IMR-90 (cell line): ENCODE measurements at regions not wholly inside any gene's neighbourhood (a gene's known extent, or its start where the extent isn't known, plus 50 kb on each side); places are given as distances from the start of the nearest gene placed in this dataset.

Experiments
- ATAC-seq: fragments of 200-7000 bp; cut with Tn5 transposase; 2 replicates; pipeline ENCODE4 v1.9.1; 2020; ENCODE audit warnings: low read depth, mild to moderate bottlenecking, moderate library complexity
- BruUV-seq: library from RNA; stranded (reverse); fragments of 400-500 nt; replicated peaks from 2 replicates; lab custom pipeline; 2021; lab: Mats Ljungman, UMichigan
- CTCF ChIA-PET: fragments of 300-600 bp; formaldehyde crosslinking; extraction: SDS; loops from one replicate; lab custom pipeline; 2021; ENCODE audit warnings: antibody characterized with exemption; lab: Yijun Ruan, JAX
- POLR2A ChIA-PET: fragments of 300-600 bp; sonication (Branson Sonifier 250); formaldehyde crosslinking; loops from one replicate; lab custom pipeline; 2022; ENCODE audit warnings: antibody characterized with exemption; ENCODE audit not compliant: unreplicated experiment; lab: Charles Lee
- DNase-seq: peaks from one replicate; pipeline ENCODE4 v3.0.0; 2013
- H2AFZ ChIP-seq: replicated peaks from 2 replicates; pipeline ENCODE3; 2013; ENCODE audit warnings: low read length, mild to moderate bottlenecking; ENCODE audit not compliant: poor library complexity
- H2AK5ac ChIP-seq: 2 replicates; pipeline ENCODE4 v1.6.1; 2013; ENCODE audit warnings: low read depth, low read length, inconsistent platforms
- H2AK9ac ChIP-seq: replicated peaks from 2 replicates; pipeline ENCODE3; 2013; ENCODE audit warnings: mild to moderate bottlenecking, low read depth, low read length, moderate library complexity; ENCODE audit not compliant: poor library complexity
- H2BK120ac ChIP-seq: 2 replicates; pipeline ENCODE4 v1.6.1; 2013; ENCODE audit warnings: low read depth, low read length, inconsistent platforms
- H2BK15ac ChIP-seq: 3 replicates; pipeline ENCODE4 v1.6.1; 2013; ENCODE audit warnings: low read depth, low read length, inconsistent platforms
- H2BK20ac ChIP-seq: 2 replicates; pipeline ENCODE4 v1.6.1; 2013; ENCODE audit warnings: low read depth, mild to moderate bottlenecking, inconsistent platforms, low read length, moderate library complexity
- H2BK5ac ChIP-seq: 2 replicates; pipeline ENCODE4 v1.6.1; 2013; ENCODE audit warnings: mild to moderate bottlenecking, low read depth, low read length, inconsistent platforms; ENCODE audit not compliant: poor library complexity, severe bottlenecking
- H3K14ac ChIP-seq: replicated peaks from 2 replicates; pipeline ENCODE4 v1.6.1; 2013; ENCODE audit warnings: low read depth, low read length, inconsistent platforms
- H3K18ac ChIP-seq: 2 replicates; pipeline ENCODE4 v1.6.1; 2013; ENCODE audit warnings: low read depth, low read length, control low read depth
- H3K23ac ChIP-seq: 2 replicates; pipeline ENCODE4 v1.6.1; 2013; ENCODE audit warnings: low read depth, low read length, inconsistent platforms
- H3K27ac ChIP-seq: 2 replicates; pipeline ENCODE4 v1.5.1; 2013; ENCODE audit warnings: mild to moderate bottlenecking, control low read depth, low read length; ENCODE audit not compliant: insufficient read depth
- H3K27me3 ChIP-seq: 2 replicates; pipeline ENCODE4 v1.6.1; 2013; ENCODE audit warnings: low read length; ENCODE audit not compliant: control insufficient read depth, insufficient read depth
- H3K36me3 ChIP-seq: 2 replicates; pipeline ENCODE4 v1.6.1; 2013; ENCODE audit warnings: low read length, mixed read lengths; ENCODE audit not compliant: control insufficient read depth, insufficient read depth
- H3K4ac ChIP-seq: 2 replicates; pipeline ENCODE4 v1.6.1; 2013; ENCODE audit warnings: low read depth, low read length, inconsistent platforms
- H3K4me1 ChIP-seq: 2 replicates; pipeline ENCODE4 v1.6.1; 2013; ENCODE audit warnings: low read length, mixed read lengths; ENCODE audit not compliant: control insufficient read depth, insufficient read depth
- H3K4me2 ChIP-seq: 2 replicates; pipeline ENCODE4 v1.6.1; 2013; ENCODE audit warnings: low read depth, mild to moderate bottlenecking, control low read depth, low read length, moderate library complexity
- H3K4me3 ChIP-seq: 2 replicates; pipeline ENCODE4 v1.5.1; 2013; ENCODE audit warnings: low read depth, mild to moderate bottlenecking, control low read depth, low read length, moderate library complexity; ENCODE audit not compliant: insufficient read depth
- H3K56ac ChIP-seq: 2 replicates; pipeline ENCODE4 v1.6.1; 2013; ENCODE audit warnings: low read length, inconsistent platforms; ENCODE audit not compliant: insufficient read depth; ENCODE audit errors: extremely low read depth
- H3K79me1 ChIP-seq, 2 experiments: 2 replicates each; pipeline ENCODE4 v1.6.1; 2013; ENCODE audit warnings: low read length in 2 of 2, inconsistent platforms in 1 of 2, low read depth in 1 of 2
- H3K9ac ChIP-seq: 2 replicates; pipeline ENCODE4 v1.6.1; 2013; ENCODE audit warnings: low read depth, low read length, control low read depth
- H3K9me1 ChIP-seq: 2 replicates; pipeline ENCODE4 v1.6.1; 2013; ENCODE audit warnings: low read length, inconsistent platforms; ENCODE audit not compliant: insufficient read depth
- H3K9me3 ChIP-seq: 2 replicates; pipeline ENCODE4 v1.6.1; 2013; ENCODE audit warnings: low read length; ENCODE audit not compliant: control insufficient read depth, insufficient read depth
- H4K20me1 ChIP-seq: 2 replicates; pipeline ENCODE4 v1.6.1; 2013; ENCODE audit warnings: low read length, inconsistent platforms; ENCODE audit not compliant: insufficient read depth
- H4K5ac ChIP-seq: 2 replicates; pipeline ENCODE4 v1.6.1; 2013; ENCODE audit warnings: mild to moderate bottlenecking, low read depth, low read length, control low read depth
- H4K8ac ChIP-seq, 2 experiments: 2 replicates each; pipeline ENCODE4 v1.6.1; 2013; ENCODE audit warnings: low read depth in 2 of 2, low read length in 2 of 2, control low read depth in 1 of 2, inconsistent platforms in 1 of 2
- H4K91ac ChIP-seq: 2 replicates; pipeline ENCODE4 v1.6.1; 2013; ENCODE audit warnings: low read depth, low read length, inconsistent platforms; ENCODE audit not compliant: insufficient read depth
- BHLHE40 ChIP-seq: fragments of 150-350 bp; IDR thresholded peaks from 2 replicates; pipeline ENCODE4 v1.6.1; 2016; ENCODE audit warnings: mild to moderate bottlenecking, low read depth, low read length
- CEBPB ChIP-seq: IDR thresholded peaks from 2 replicates; pipeline ENCODE4 v1.6.1; 2012; ENCODE audit warnings: low read depth, low read length, improper control_type of control experiment
- ELK1 ChIP-seq: fragments of 150-350 bp; IDR thresholded peaks from 2 replicates; pipeline ENCODE4 v1.6.1; 2016; ENCODE audit warnings: low read depth, mild to moderate bottlenecking, low read length, moderate library complexity, borderline replicate concordance
- WGBS, 2 experiments: methylation state at CpG; one replicate each; pipeline versions ENCODE4 v1.1.5 to v1.1.7; 2013; ENCODE audit warnings: missing lambda C conversion rate in 2 of 2; ENCODE audit not compliant: insufficient read length in 1 of 2; ENCODE audit errors: extremely low coverage in 2 of 2; 5-methylcytosine and 5-hydroxymethylcytosine counted together
- dilution Hi-C: fragments of 300-500 bp; cut with HindIII; formaldehyde crosslinking; loops from one replicate; pipeline ENCODE4 v1.14.3; 2018; ENCODE audit warnings: low sequenced_read_pairs; ENCODE audit not compliant: unreplicated experiment
- in situ Hi-C: fragments of 300-500 bp; cut with MboI; formaldehyde crosslinking; loops from 3 replicates; pipeline ENCODE4 v1.14.3; 2019; ENCODE audit warnings: low sequenced_read_pairs, inconsistent platforms, mixed read lengths
- intact Hi-C: fragments of 100-400 bp; cut with micrococcal nuclease; formaldehyde crosslinking; loops from 2 replicates; pipeline ENCODE4 v1.10.0; 2022

- dilution Hi-C loops: no loop called here
- WGBS, 2 experiments: no CpG with 5 or more reads among the region's 4 CpGs
- POLR2A ChIA-PET: interaction anchor here (0.6 kb wide), 1 partner anchor 359 kb away, joined by 3 read pairs; no protein-coding TSS in a partner anchor
Measured at GRCh38 chr5:125140220-125140619, 393.8 kb upstream of the ZNF608 start.

More at GRCh38 chr5:125140220-125140619, 393.8 kb upstream of the ZNF608 start:
- peaks cover 2% of the 10 kb centered on the region; the same call in 1 of the 2 replicates for H3K9me1 ChIP-seq
- peak; percentile 45 for DNase-seq
- no peak overlapping the region for H3K56ac ChIP-seq
- no peak overlapping the region for H2AK5ac ChIP-seq
- TF ChIP-seq CEBPB (peak; percentile 43; the same call in 1 of the 2 replicates), BHLHE40 (no peak), ELK1 (no peak)
- H4K91ac ChIP-seq: 0 out of 2 replicates have a peak overlapping the region, but pooled peaks have one; percentile 38
- peak overlapping the region; percentile 12; the same call in 1 of the 3 replicates for H2BK15ac ChIP-seq
- no TSS peak for BruUV-seq
- no peak overlapping the region for H3K4me3 ChIP-seq
- peaks cover 2% of the 10 kb centered on the region for H3K4me1 ChIP-seq
- H2BK20ac ChIP-seq: peak overlapping the region; percentile 88
- H3K79me1 ChIP-seq: no peaks in the 10 kb centered on the region
- peak overlapping the region; percentile 79; the same call in 1 of the 2 replicates for H2BK120ac ChIP-seq
- intact Hi-C loops (no loop called here), in situ Hi-C loops (no loop called here)
- H4K20me1 ChIP-seq: no peaks in the 10 kb centered on the region
- peak overlapping the region; percentile 87 for H4K5ac ChIP-seq
- H3K9me3 ChIP-seq: no peaks in the 10 kb centered on the region
- H2AFZ ChIP-seq: no peak overlapping the region
- H3K4me2 ChIP-seq: peak overlapping the region; percentile 42; the same call in 1 of the 2 replicates
- no peaks in the 10 kb centered on the region for H3K36me3 ChIP-seq
- H3K18ac ChIP-seq: peak overlapping the region; percentile 98
- H2AK9ac ChIP-seq: no peak overlapping the region
- peak overlapping the region; percentile 52 for H2BK5ac ChIP-seq
- ATAC-seq: peak; percentile 57; the same call in 1 of the 2 replicates
- H3K23ac ChIP-seq: peak overlapping the region; percentile 72; the same call in 1 of the 2 replicates
- H3K9ac ChIP-seq: no peak overlapping the region
- no peak overlapping the region for H3K27ac ChIP-seq
- CTCF ChIA-PET: no interaction called here
- H3K4ac ChIP-seq: peak overlapping the region; percentile 73
- peak overlapping the region in 1 of 2 experiments; percentile 73; a peak in 2 of 4 replicates for H4K8ac ChIP-seq
- no peaks in the 10 kb centered on the region for H3K27me3 ChIP-seq
- H3K14ac ChIP-seq: peak overlapping the region; percentile 48; the same call in 1 of the 2 replicates
